Trophoblast cell (in vitro differentiated cells and primary cell): ENCODE measurements at regions not wholly inside any gene's neighbourhood (a gene's known extent, or its start where the extent isn't known, plus 50 kb on each side); places are given as distances from the start of the nearest gene placed in this dataset.

ENCODE experiments used
- DNase-seq, 2 donors: peaks; one replicate each; pipeline ENCODE4 v3.0.0-alpha.2; 2016
- H2AFZ ChIP-seq: 2 replicates; pipeline ENCODE4 v1.6.1; 2013; ENCODE audit warnings: low read length, moderate library complexity, mild to moderate bottlenecking; ENCODE audit not compliant: insufficient read depth, poor library complexity
- H2AK5ac ChIP-seq: 2 replicates; pipeline ENCODE4 v1.6.1; 2013; ENCODE audit warnings: mild to moderate bottlenecking, low read length
- H2BK120ac ChIP-seq: 2 replicates; pipeline ENCODE4 v1.6.1; 2013; ENCODE audit warnings: low read length, mild to moderate bottlenecking, moderate library complexity; ENCODE audit not compliant: insufficient read depth, poor library complexity
- H2BK12ac ChIP-seq: 2 replicates; pipeline ENCODE4 v1.6.1; 2013; ENCODE audit warnings: mild to moderate bottlenecking, low read length, moderate library complexity
- H2BK5ac ChIP-seq: 2 replicates; pipeline ENCODE4 v1.6.1; 2013; ENCODE audit warnings: low read length, low read depth, moderate library complexity, mild to moderate bottlenecking; ENCODE audit not compliant: poor library complexity
- H3K14ac ChIP-seq: 2 replicates; pipeline ENCODE4 v1.6.1; 2013; ENCODE audit warnings: mild to moderate bottlenecking, low read length
- H3K18ac ChIP-seq: 2 replicates; pipeline ENCODE4 v1.6.1; 2013; ENCODE audit warnings: mild to moderate bottlenecking, low read length
- H3K23ac ChIP-seq: 2 replicates; pipeline ENCODE4 v1.6.1; 2013; ENCODE audit warnings: low read length
- H3K27ac ChIP-seq: 2 replicates; pipeline ENCODE4 v1.5.1; 2013; ENCODE audit warnings: low read depth, mild to moderate bottlenecking, inconsistent platforms, low read length, moderate library complexity
- H3K27me3 ChIP-seq: 2 replicates; pipeline ENCODE4 v1.6.1; 2013; ENCODE audit warnings: inconsistent platforms, mild to moderate bottlenecking, low read length, moderate library complexity; ENCODE audit not compliant: insufficient read depth
- H3K36me3 ChIP-seq, 2 experiments: 1 replicate in 1 of 2; 2 replicates in 1 of 2; pipeline ENCODE4 v1.6.1; 2013; ENCODE audit warnings: low read length in 2 of 2, mild to moderate bottlenecking in 2 of 2, moderate library complexity in 1 of 2; ENCODE audit not compliant: insufficient read depth in 2 of 2, control insufficient read depth in 1 of 2
- H3K4ac ChIP-seq: 2 replicates; pipeline ENCODE4 v1.6.1; 2013; ENCODE audit warnings: low read depth, mild to moderate bottlenecking, low read length, moderate library complexity
- H3K4me1 ChIP-seq, 2 experiments: 1 replicate in 1 of 2; 2 replicates in 1 of 2; pipeline ENCODE4 v1.6.1; 2013; ENCODE audit warnings: low read length in 2 of 2, mild to moderate bottlenecking in 2 of 2, moderate library complexity in 1 of 2; ENCODE audit not compliant: insufficient read depth in 2 of 2, control insufficient read depth in 1 of 2
- H3K4me2 ChIP-seq: 2 replicates; pipeline ENCODE4 v1.6.1; 2013; ENCODE audit warnings: inconsistent platforms, mild to moderate bottlenecking, low read length, moderate library complexity
- H3K4me3 ChIP-seq: 2 replicates; pipeline ENCODE4 v1.5.1; 2013; ENCODE audit warnings: mild to moderate bottlenecking, low read depth, low read length, inconsistent platforms
- H3K79me1 ChIP-seq: one replicate; pipeline ENCODE4 v1.6.1; 2013; ENCODE audit warnings: low read length
- H3K79me2 ChIP-seq: 2 replicates; pipeline ENCODE4 v1.6.1; 2013; ENCODE audit warnings: low read length, mild to moderate bottlenecking; ENCODE audit not compliant: control insufficient read depth, insufficient read depth, poor library complexity
- H3K9ac ChIP-seq: 2 replicates; pipeline ENCODE4 v1.6.1; 2013; ENCODE audit warnings: mild to moderate bottlenecking, low read length
- H3K9me3 ChIP-seq: 2 replicates; pipeline ENCODE4 v1.6.1; 2013; ENCODE audit warnings: low read depth, mild to moderate bottlenecking, control low read depth, inconsistent platforms, low read length; ENCODE audit not compliant: insufficient read depth
- H4K12ac ChIP-seq: 2 replicates; pipeline ENCODE4 v1.6.1; 2013; ENCODE audit warnings: low read depth, mild to moderate bottlenecking, low read length, moderate library complexity
- H4K8ac ChIP-seq: 2 replicates; pipeline ENCODE4 v1.6.1; 2013; ENCODE audit warnings: low read depth, mild to moderate bottlenecking, low read length, moderate library complexity
- H4K91ac ChIP-seq: one replicate; pipeline ENCODE4 v1.6.1; 2013; ENCODE audit warnings: low read depth, mild to moderate bottlenecking, low read length, moderate library complexity
- WGBS: extraction: QIAGEN DNeasy Blood & Tissue Kit; methylation state at CpG from one replicate; pipeline ENCODE4 v1.1.7; 2013; ENCODE audit warnings: missing lambda C conversion rate; ENCODE audit not compliant: insufficient read length, insufficient coverage; ENCODE audit errors: extremely low coverage; 5-methylcytosine and 5-hydroxymethylcytosine counted together

DNA sequence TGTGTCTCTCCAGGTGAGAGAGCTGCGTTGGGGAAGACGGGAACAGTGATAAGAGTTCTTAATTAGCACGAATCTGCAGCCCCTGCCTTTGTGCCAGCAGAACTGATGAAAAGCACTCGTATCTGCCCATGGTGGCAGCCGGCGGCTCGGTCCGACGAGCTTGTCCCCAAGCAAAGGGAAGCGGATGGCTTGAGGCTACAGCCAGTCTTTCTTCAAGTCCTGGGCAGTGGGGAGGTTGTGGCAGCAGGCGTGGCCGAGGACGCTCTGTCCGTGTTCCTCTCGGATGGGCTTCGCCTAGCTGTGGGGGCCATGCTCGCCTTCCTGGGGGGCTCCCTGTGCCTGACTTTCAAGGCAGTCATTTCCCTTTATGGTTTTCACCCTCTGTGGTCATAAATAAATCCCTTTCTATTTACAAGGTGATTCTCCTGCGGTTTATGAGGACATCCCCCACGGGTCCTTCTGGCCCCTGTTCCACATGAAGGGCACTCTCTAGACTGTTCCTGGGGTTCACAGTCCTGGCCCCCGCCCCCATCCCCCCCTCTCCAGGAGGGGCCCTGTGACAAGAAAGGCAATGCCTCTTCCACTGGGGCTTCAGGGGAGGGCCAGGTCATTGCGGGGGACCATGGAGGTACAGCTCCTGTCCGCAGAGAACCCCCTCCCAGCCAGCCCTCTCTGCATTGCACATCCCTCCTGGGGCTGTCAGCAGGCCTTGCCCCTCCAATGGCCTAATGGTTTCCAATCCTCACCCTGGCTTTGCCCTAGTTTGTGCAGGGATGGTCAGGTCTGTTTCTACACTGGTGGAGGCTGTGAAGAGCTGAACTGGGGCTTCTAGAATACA, 1212.3 kb downstream of the BRD1 start:
- Histone ChIP-seq H3K9ac (no peak overlapping the region), H3K18ac (no peak overlapping the region), H3K4ac (no peak overlapping the region), H3K23ac (no peak overlapping the region), H3K14ac (no peak overlapping the region), H3K79me1 (no peaks in the 10 kb centered on the region), H4K12ac (no peak overlapping the region), H3K4me2 (no peak overlapping the region), H2AFZ (no peak overlapping the region), H3K4me3 (no peak overlapping the region), H4K91ac (no peak overlapping the region), H3K79me2 (no peaks in the 10 kb centered on the region), H3K27me3 (no peaks in the 10 kb centered on the region), H2AK5ac (no peak overlapping the region), H2BK12ac (no peak overlapping the region), H3K27ac (no peak overlapping the region), H3K4me1 (no peaks in the 10 kb centered on the region), H4K8ac (no peak overlapping the region), H2BK120ac (no peak overlapping the region), H3K36me3 (no peaks in the 10 kb centered on the region), H2BK5ac (no peak overlapping the region), H3K9me3 (no peaks in the 10 kb centered on the region)
- DNase-seq = no peak
- no CpG with 5 or more reads among the region's 22 CpGs for WGBS

- H4K8ac ChIP-seq = no peak overlapping the region
- no peak overlapping the region for H2AFZ ChIP-seq
- no peak overlapping the region for H4K91ac ChIP-seq
- no peak overlapping the region for H2AK5ac ChIP-seq
- no peak overlapping the region for H2BK12ac ChIP-seq
- H3K79me1 ChIP-seq = no peaks in the 10 kb centered on the region
- no peak overlapping the region for H3K23ac ChIP-seq
- no peaks in the 10 kb centered on the region for H3K27me3 ChIP-seq
- no peak overlapping the region for H3K27ac ChIP-seq
- H3K18ac ChIP-seq = no peak overlapping the region
- H3K14ac ChIP-seq = no peak overlapping the region
- no CpG with 5 or more reads among the region's 32 CpGs for WGBS
- H3K79me2 ChIP-seq = no peaks in the 10 kb centered on the region
- H3K36me3 ChIP-seq = no peaks in the 10 kb centered on the region
- no peak overlapping the region for H4K12ac ChIP-seq
- no peak for DNase-seq
- H3K9me3 ChIP-seq = peaks cover 3% of the 10 kb centered on the region
- H2BK120ac ChIP-seq = no peak overlapping the region
- no peak overlapping the region for H3K4me3 ChIP-seq
- H3K4ac ChIP-seq = no peak overlapping the region
- H3K4me1 ChIP-seq = no peaks in the 10 kb centered on the region
- no peak overlapping the region for H3K4me2 ChIP-seq
- no peak overlapping the region for H2BK5ac ChIP-seq
- no peak overlapping the region for H3K9ac ChIP-seq
Measured at GRCh38 chr22:48613566-48614200, 1214.0 kb downstream of the BRD1 start.

DNA sequence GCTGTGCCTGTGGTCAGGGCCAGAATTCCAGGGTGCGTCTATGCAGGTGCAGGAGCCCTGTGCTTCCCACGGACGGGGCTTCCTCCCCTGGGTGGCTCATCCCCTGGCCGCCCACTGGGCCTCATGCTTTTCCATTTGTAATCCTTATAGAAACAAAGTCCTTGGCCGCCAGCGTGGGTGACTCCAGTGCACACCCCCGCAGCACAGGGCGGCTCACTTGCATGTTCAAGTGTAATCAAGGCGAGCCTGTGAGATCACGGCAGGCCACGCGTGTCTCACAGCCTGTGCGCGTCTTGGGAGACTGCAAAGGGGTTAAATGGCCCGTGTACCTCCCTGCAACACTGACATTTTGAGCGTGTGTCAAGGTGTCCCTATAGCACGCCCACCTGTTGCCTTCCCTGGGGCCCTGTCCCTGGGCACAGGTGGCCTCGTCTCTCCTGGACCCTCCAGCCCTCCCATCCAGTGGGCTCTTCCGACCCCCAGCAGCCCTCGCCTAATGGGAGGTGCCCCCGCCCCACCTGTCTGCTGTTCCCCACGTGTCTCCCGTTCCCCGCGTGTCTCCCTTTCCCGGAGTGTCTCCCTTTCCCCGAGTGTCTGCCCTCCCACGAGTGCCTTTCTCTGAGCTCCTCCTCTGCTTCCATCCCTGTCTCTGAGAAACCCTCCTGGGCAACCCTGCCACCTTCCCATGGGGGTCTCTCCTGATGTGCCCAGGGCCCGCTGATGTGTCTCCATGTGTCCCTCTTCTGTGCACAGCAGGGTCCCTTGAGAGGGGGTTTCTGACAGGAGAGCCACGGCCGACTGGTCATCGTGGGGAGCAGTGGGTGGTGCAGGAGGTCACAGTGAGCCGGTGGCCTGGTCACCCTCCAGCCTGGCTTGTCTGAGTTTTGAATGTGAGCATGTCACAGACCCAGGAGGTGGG, 1215.3 kb downstream of the BRD1 start:
- no peak overlapping the region for H4K8ac ChIP-seq
- no CpG with 5 or more reads among the region's 33 CpGs for WGBS
- H4K12ac ChIP-seq = no peak overlapping the region
- H2AFZ ChIP-seq = no peak overlapping the region
- H3K14ac ChIP-seq = no peak overlapping the region
- H3K23ac ChIP-seq = no peak overlapping the region
- H3K4ac ChIP-seq = no peak overlapping the region
- H3K18ac ChIP-seq = no peak overlapping the region
- no peak overlapping the region for H2AK5ac ChIP-seq
- DNase-seq = no peak
- H3K79me2 ChIP-seq = no peaks in the 10 kb centered on the region
- no peaks in the 10 kb centered on the region for H3K36me3 ChIP-seq
- H3K4me2 ChIP-seq = no peak overlapping the region
- no peaks in the 10 kb centered on the region for H3K27me3 ChIP-seq
- H2BK5ac ChIP-seq = no peak overlapping the region
- H3K4me3 ChIP-seq = no peak overlapping the region
- no peaks in the 10 kb centered on the region for H3K79me1 ChIP-seq
- peaks cover 3% of the 10 kb centered on the region for H3K9me3 ChIP-seq
- no peak overlapping the region for H3K9ac ChIP-seq
- no peak overlapping the region for H2BK120ac ChIP-seq
- no peak overlapping the region for H4K91ac ChIP-seq
- no peak overlapping the region for H3K27ac ChIP-seq
- H2BK12ac ChIP-seq = no peak overlapping the region
- H3K4me1 ChIP-seq = no peaks in the 10 kb centered on the region

- Histone ChIP-seq H2AK5ac (no peak overlapping the region), H2BK12ac (no peak overlapping the region), H3K27ac (no peak overlapping the region), H3K79me2 (no peaks in the 10 kb centered on the region), H3K18ac (no peak overlapping the region), H3K36me3 (no peaks in the 10 kb centered on the region), H4K8ac (no peak overlapping the region), H2BK120ac (no peak overlapping the region), H3K23ac (no peak overlapping the region), H2BK5ac (no peak overlapping the region), H2AFZ (no peak overlapping the region), H4K12ac (no peak overlapping the region), H3K4ac (no peak overlapping the region), H3K79me1 (no peaks in the 10 kb centered on the region), H3K14ac (no peak overlapping the region), H3K4me2 (no peak overlapping the region), H3K9me3 (peaks cover 7% of the 10 kb centered on the region), H3K27me3 (no peaks in the 10 kb centered on the region), H3K4me1 (no peaks in the 10 kb centered on the region), H3K9ac (no peak overlapping the region), H4K91ac (no peak overlapping the region), H3K4me3 (peak overlapping the region; percentile 21)
- WGBS = no CpG with 5 or more reads among the region's 22 CpGs
- DNase-seq = no peak
Measured at GRCh38 chr22:48609279-48609865, 1218.3 kb downstream of the BRD1 start.
